ENCODE measurements at regions not wholly inside any gene's neighbourhood (a gene's known extent, or its start where the extent isn't known, plus 50 kb on each side); places are given as distances from the start of the nearest gene placed in this dataset.

- no peaks in the 10 kb centered on the region for H4K20me1 ChIP-seq (replicated peaks; ENCODE audit: control insufficient read depth, extremely low read depth, insufficient read depth, low read length)
- BruUV-seq (replicated peaks) = no TSS peak
- peak overlapping the region; percentile 36 for H2AFZ ChIP-seq (ENCODE audit: low read depth, low read length)
- H3K4me3 ChIP-seq (replicated peaks in 1 of 3; ENCODE audit: insufficient read depth in 1 of 3, low read depth in 1 of 3, low read length in 3 of 3) = no peak overlapping the region
- peak overlapping the region; percentile 70 for H3K9ac ChIP-seq (replicated peaks; ENCODE audit: extremely low read depth, insufficient read depth, low read length)
- H3K27ac ChIP-seq (ENCODE audit: insufficient read depth, low read depth, low read length) = peak overlapping the region; percentile 93
- dilution Hi-C loops (cut with MboI; ENCODE audit: extremely low pct_ligation_motif_present, low sequenced_read_pairs) (no loop called here), intact Hi-C loops (cut with micrococcal nuclease) (loop anchor here (1.0 to 5.0 kb wide), 4 partner anchors 106 to 623 kb away; partner anchors contain the start of genes DPY19L2 and RXYLT1)
- no peak for TF ChIP-seq GATA2 (IDR thresholded peaks at IDR 0.05; ENCODE audit: insufficient read depth, insufficient read length, low read depth, low read length)
- no peak for TF ChIP-seq CTCF (IDR thresholded peaks at IDR 0.05; ENCODE audit: extremely low read depth in 1 of 2, insufficient read depth in 1 of 2, low read depth in 1 of 2, low read length in 2 of 2)
- peak; percentile 91 for TF ChIP-seq FOS (IDR thresholded peaks at IDR 0.05; ENCODE audit: borderline replicate concordance, insufficient read depth, low read length)
- TF ChIP-seq JUN (IDR thresholded peaks at IDR 0.05; ENCODE audit: borderline replicate concordance, insufficient read depth, insufficient read length, low read depth) = peak; percentile 94
- no peak for TF ChIP-seq MYC (IDR thresholded peaks at IDR 0.05; ENCODE audit: low read depth, low read length)
- TF ChIP-seq POLR2AphosphoS5 (IDR thresholded peaks at IDR 0.05; ENCODE audit: insufficient read depth, low read depth, low read length) = peak; percentile 52
- TF ChIP-seq MAX (IDR thresholded peaks at IDR 0.05; ENCODE audit: insufficient read depth, insufficient read length) = no peak
- no peak for TF ChIP-seq EZH2 (IDR thresholded peaks at IDR 0.05; ENCODE audit: borderline replicate concordance, low read depth, low read length, severe bottlenecking)
- no peak for TF ChIP-seq POLR2A (IDR thresholded peaks at IDR 0.05; ENCODE audit: low read depth, low read length)
- ChIA-PET POLR2A (no interaction called here), CTCF (interaction anchor here (1.0 to 1.2 kb wide), 2 partner anchors 22 to 142 kb away, joined by 3 to 4 read pairs; no protein-coding TSS in a partner anchor)
- no peaks in the 10 kb centered on the region for H3K79me2 ChIP-seq (ENCODE audit: control insufficient read depth, insufficient read depth, low read length)
- H3K9me3 ChIP-seq (replicated peaks; ENCODE audit: control insufficient read depth, insufficient read depth, low read length) = no peaks in the 10 kb centered on the region
- H3K9me1 ChIP-seq (replicated peaks; ENCODE audit: control insufficient read depth, extremely low read depth, insufficient read depth, low read length) = no peaks in the 10 kb centered on the region
- FAIRE-seq (peak; percentile 88), DNase-seq (ENCODE audit: low read depth, low spot score) (peak; percentile 92)
- peak overlapping the region; percentile 80 for H3K4me2 ChIP-seq (ENCODE audit: insufficient read depth, low read length)
- peaks cover 0 to 3% of the 10 kb centered on the region in 2 experiments for H3K27me3 ChIP-seq (ENCODE audit: control insufficient read depth in 2 of 2, insufficient read depth in 2 of 2, low read length in 2 of 2)
- no peaks in the 10 kb centered on the region for H3K36me3 ChIP-seq (ENCODE audit: control insufficient read depth in 2 of 2, extremely low read depth in 1 of 2, insufficient read depth in 2 of 2, low read length in 2 of 2)
- peaks cover 22% of the 10 kb centered on the region for H3K4me1 ChIP-seq (ENCODE audit: control insufficient read depth, extremely low read depth, insufficient read depth, low read length)
Observed at GRCh38 chr12:63294327-63294632, 143.3 kb upstream of the AVPR1A start.

Data from endothelial cell of umbilical vein (primary cell).